Ascending aorta (tissue), 2 donors: ENCODE measurements at regions not wholly inside any gene's neighbourhood (a gene's known extent, or its start where the extent isn't known, plus 50 kb on each side); places are given as distances from the start of the nearest gene placed in this dataset.

Experiments used
- DNase-seq, 2 donors: peaks; one replicate each; pipeline ENCODE4 v3.0.0-alpha.2; 2019; ENCODE audit warnings: low spot score in 2 of 2
- H3K27ac ChIP-seq, 2 donors: fragments of 200-600 bp; sonication (generic); one replicate each; pipeline ENCODE4 v1.5.1; 2016 to 2017; ENCODE audit warnings: mild to moderate bottlenecking in 1 of 2
- H3K27me3 ChIP-seq: fragments of 200-600 bp; sonication (generic); one replicate; pipeline ENCODE4 v1.5.1; 2017
- H3K36me3 ChIP-seq, 2 donors: fragments of 200-600 bp; sonication (generic); one replicate each; pipeline ENCODE4 v1.5.1; 2016
- H3K4me1 ChIP-seq, 2 donors: fragments of 200-600 bp; sonication (generic); one replicate each; pipeline ENCODE4 v1.5.1; 2016 to 2017; ENCODE audit warnings: mild to moderate bottlenecking in 1 of 2
- H3K4me3 ChIP-seq, 2 donors: fragments of 200-600 bp; sonication (generic); one replicate each; pipeline ENCODE4 v1.5.1; 2016 to 2017; ENCODE audit warnings: mild to moderate bottlenecking in 1 of 2
- H3K9me3 ChIP-seq, 2 donors: fragments of 200-600 bp; sonication (generic); one replicate each; pipeline ENCODE4 v1.5.1; 2016
- intact Hi-C: fragments of 100-400 bp; cut with DNase I; formaldehyde crosslinking; loops from one replicate; pipeline ENCODE4 v1.15.1; 2023
- TF ChIP-seq, protein P1 (sequence below), 3 experiments: fragments of 200-600 bp in 2 of 3; fragments of 450-650 bp in 1 of 3; sonication (generic) in 2 of 3; IDR thresholded peaks; one replicate each; pipeline ENCODE4 v1.5.1; 2016 to 2019; ENCODE audit warnings: antibody characterized with exemption in 3 of 3, mild to moderate bottlenecking in 1 of 3, moderate library complexity in 1 of 3

DNA sequence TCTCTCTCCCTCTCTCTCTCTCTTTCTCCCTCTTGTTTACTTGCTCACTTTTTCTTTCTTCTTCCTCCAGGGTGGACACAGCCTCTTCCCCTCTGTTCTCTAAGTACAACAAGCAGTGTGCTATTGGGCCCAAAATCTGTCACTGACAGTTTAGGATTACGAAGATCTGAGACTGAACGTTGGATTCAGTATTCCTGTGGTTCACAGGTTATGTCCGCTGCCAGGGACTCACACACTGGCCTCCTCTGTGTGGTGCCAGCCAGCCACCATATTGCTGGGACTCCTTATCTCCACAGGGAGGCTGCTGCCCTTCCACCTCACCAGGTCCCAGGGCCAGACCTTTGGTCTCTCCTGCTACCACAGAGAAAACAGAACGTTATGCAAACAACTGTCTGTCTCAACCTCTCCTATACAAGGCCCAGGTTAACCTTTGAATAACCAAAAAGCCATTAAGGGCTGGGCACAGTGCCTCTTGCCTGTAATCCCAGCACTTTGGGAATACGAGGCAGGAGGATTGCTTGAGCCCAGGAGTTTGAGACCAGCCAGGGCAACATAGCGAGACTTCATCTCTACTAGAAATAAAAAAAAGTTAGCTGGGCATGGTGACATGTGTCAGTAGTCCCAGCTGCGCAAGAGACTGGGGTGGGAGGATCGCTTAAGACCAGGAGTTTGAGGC, 171.9 kb upstream of the RAB4A start:
- no peaks in the 10 kb centered on the region for H3K36me3 ChIP-seq
- intact Hi-C loops = loop anchor here (10.0 kb wide), 1 partner anchor 126 kb away; no protein-coding TSS in a partner anchor
- no peak overlapping the region for H3K4me3 ChIP-seq
- no peak overlapping the region for H3K27ac ChIP-seq
- H3K4me1 ChIP-seq = peaks cover 0 to 8% of the 10 kb centered on the region in 2 donors
- no peaks in the 10 kb centered on the region for H3K27me3 ChIP-seq
- no peaks in the 10 kb centered on the region for H3K9me3 ChIP-seq
- DNase-seq = peak in 1 of 2 donors; percentile 47
- TF ChIP-seq, protein P1, sequence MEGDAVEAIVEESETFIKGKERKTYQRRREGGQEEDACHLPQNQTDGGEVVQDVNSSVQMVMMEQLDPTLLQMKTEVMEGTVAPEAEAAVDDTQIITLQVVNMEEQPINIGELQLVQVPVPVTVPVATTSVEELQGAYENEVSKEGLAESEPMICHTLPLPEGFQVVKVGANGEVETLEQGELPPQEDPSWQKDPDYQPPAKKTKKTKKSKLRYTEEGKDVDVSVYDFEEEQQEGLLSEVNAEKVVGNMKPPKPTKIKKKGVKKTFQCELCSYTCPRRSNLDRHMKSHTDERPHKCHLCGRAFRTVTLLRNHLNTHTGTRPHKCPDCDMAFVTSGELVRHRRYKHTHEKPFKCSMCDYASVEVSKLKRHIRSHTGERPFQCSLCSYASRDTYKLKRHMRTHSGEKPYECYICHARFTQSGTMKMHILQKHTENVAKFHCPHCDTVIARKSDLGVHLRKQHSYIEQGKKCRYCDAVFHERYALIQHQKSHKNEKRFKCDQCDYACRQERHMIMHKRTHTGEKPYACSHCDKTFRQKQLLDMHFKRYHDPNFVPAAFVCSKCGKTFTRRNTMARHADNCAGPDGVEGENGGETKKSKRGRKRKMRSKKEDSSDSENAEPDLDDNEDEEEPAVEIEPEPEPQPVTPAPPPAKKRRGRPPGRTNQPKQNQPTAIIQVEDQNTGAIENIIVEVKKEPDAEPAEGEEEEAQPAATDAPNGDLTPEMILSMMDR (IDR thresholded peaks at IDR 0.05) = no peak

GRCh38 chr1:229101011-229101871, 169.7 kb upstream of the RAB4A start:
- TF ChIP-seq, protein P1 (IDR thresholded peaks at IDR 0.05) = no peak
- H3K4me3 ChIP-seq = no peak overlapping the region
- intact Hi-C loops = no loop called here

DNA sequence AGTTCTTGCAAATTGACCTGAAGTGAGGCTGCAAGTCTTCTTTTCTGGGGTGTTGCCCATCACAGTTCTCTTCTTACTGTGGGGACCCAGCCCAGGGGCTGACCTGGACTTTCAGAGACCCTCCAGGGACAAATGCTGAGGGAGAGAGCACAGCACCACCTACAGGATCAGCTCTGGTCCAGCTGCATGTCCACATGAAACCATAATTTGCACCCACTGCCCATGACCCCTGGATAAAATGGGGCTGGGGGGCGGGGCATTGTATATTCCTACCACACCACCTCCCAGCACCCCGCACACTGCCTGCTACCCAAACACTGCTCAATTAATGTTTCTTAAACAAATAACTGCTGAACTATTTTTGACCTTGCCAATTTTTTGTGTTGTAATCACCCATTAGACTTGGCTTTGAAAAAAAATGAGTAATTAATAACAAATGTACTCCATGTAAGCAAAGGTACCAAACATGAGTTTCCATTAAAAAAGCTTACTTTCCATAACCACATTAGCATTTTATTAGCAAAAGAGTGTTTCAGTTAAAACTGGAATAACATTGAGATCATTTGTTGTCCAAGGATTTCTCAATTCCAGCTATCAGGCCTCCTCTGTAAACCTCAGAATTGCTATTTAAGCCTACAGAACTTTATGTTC, 168.0 kb upstream of the RAB4A start:
- peaks cover 11 to 31% of the 10 kb centered on the region in 2 donors for H3K4me1 ChIP-seq
- no peaks in the 10 kb centered on the region for H3K27me3 ChIP-seq
- DNase-seq = peak in 1 of 2 donors; percentile 58
- H3K36me3 ChIP-seq = no peaks in the 10 kb centered on the region
- peak overlapping the region in 1 of 2 donors; percentile 37 for H3K27ac ChIP-seq
- no peak overlapping the region for H3K4me3 ChIP-seq
- intact Hi-C loops = no loop called here
- TF ChIP-seq, protein P1 (IDR thresholded peaks at IDR 0.05) = no peak
- no peaks in the 10 kb centered on the region for H3K9me3 ChIP-seq

More at GRCh38 chr1:229101011-229101871, 169.7 kb upstream of the RAB4A start:
- DNase-seq = peak in 1 of 2 donors; percentile 13
- no peaks in the 10 kb centered on the region for H3K36me3 ChIP-seq
- peaks cover 4 to 22% of the 10 kb centered on the region in 2 donors for H3K4me1 ChIP-seq
- H3K27ac ChIP-seq = no peak overlapping the region
- H3K27me3 ChIP-seq = no peaks in the 10 kb centered on the region
- H3K9me3 ChIP-seq = no peaks in the 10 kb centered on the region

GRCh38 chr1:229104654-229105053, 166.3 kb upstream of the RAB4A start:
- Histone ChIP-seq H3K36me3 (no peaks in the 10 kb centered on the region), H3K27ac (peak overlapping the region; percentile 53 to 88), H3K9me3 (no peaks in the 10 kb centered on the region), H3K4me3 (no peak overlapping the region), H3K27me3 (no peaks in the 10 kb centered on the region), H3K4me1 (peaks cover 23 to 49% of the 10 kb centered on the region in 2 donors)
- intact Hi-C loops = loop anchor here (5.0 kb wide), 1 partner anchor 697 kb away; the partner anchor contains the start of gene TRIM11
- DNase-seq = no peak
- TF ChIP-seq, protein P1 (IDR thresholded peaks at IDR 0.05) = no peak

DNA sequence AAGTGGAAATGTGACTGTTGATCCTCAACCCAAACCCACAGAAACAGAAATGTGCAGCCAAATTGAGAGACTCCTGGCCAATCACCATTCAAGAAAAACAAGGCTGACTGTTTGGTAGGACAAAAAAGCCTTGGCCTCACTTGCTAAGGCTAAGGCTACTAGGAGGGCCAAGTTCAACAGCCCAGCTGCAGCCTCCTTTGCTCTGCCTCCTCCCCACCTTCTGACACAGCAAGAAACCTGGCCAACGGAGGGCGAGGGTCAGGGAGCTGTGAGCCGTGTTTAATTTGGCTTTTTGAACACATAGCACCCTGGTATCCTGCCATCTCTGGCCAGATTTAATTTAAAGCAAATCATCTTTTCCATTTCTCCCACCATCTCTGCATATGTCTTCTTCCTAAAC, 165.8 kb upstream of the RAB4A start:
- Histone ChIP-seq H3K9me3 (no peaks in the 10 kb centered on the region), H3K27ac (peak overlapping the region; percentile 53 to 88), H3K4me3 (no peak overlapping the region), H3K27me3 (no peaks in the 10 kb centered on the region), H3K36me3 (no peaks in the 10 kb centered on the region), H3K4me1 (peaks cover 26 to 52% of the 10 kb centered on the region in 2 donors)
- TF ChIP-seq, protein P1 (IDR thresholded peaks at IDR 0.05) = no peak
- DNase-seq = peak in 1 of 2 donors; percentile 71
- intact Hi-C loops = loop anchor here (5.0 kb wide), 1 partner anchor 698 kb away; the partner anchor contains the start of gene TRIM11
